ENCODE measurements at regions not wholly inside any gene's neighbourhood (a gene's known extent, or its start where the extent isn't known, plus 50 kb on each side); places are given as distances from the start of the nearest gene placed in this dataset.

DNA sequence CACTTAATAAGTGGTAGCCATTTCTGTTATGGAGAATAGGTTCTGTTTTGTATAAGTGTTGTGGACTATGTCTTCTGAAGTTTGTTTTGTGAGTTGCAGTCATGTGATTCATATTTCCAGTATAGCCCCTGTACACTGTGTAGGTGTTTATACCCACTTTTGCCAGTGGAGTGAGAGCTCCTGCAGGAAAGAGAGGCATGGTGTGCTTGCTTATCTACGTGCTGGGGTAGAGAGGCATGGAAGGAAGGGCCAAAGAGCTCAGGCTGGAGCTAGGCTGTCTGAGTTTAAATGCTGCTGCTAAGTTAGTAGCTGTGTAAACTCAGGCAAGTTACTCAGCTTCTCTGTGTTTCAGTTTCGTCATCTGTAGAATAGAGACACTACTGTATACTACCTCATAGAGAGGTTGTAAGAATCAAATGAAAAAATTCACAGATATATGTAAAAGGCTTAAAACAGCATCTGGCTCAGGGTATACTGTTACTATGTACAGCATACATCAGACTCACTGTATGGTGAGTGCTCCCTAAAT is 88.2 kb upstream of the SLC38A2 start:
- TF ChIP-seq, protein P1, sequence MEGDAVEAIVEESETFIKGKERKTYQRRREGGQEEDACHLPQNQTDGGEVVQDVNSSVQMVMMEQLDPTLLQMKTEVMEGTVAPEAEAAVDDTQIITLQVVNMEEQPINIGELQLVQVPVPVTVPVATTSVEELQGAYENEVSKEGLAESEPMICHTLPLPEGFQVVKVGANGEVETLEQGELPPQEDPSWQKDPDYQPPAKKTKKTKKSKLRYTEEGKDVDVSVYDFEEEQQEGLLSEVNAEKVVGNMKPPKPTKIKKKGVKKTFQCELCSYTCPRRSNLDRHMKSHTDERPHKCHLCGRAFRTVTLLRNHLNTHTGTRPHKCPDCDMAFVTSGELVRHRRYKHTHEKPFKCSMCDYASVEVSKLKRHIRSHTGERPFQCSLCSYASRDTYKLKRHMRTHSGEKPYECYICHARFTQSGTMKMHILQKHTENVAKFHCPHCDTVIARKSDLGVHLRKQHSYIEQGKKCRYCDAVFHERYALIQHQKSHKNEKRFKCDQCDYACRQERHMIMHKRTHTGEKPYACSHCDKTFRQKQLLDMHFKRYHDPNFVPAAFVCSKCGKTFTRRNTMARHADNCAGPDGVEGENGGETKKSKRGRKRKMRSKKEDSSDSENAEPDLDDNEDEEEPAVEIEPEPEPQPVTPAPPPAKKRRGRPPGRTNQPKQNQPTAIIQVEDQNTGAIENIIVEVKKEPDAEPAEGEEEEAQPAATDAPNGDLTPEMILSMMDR (conservative IDR thresholded peaks at IDR 0.05 in 1 of 2, IDR thresholded peaks at IDR 0.05 in 1 of 2; ENCODE audit: low read depth in 1 of 2, low read length in 2 of 2): no peak
- TF ChIP-seq EZH2 (IDR thresholded peaks at IDR 0.05; ENCODE audit: low read length, missing control alignments): no peak
